SK-N-SH (cell line): ENCODE measurements at regions not wholly inside any gene's neighbourhood (a gene's known extent, or its start where the extent isn't known, plus 50 kb on each side); places are given as distances from the start of the nearest gene placed in this dataset.

Experiments
- CHD2 ChIP-seq: fragments of 150-350 bp; IDR thresholded peaks from 2 replicates; pipeline ENCODE4 v1.6.1; 2018; ENCODE audit warnings: low read length; ENCODE audit not compliant: partially characterized antibody
- CTCF ChIP-seq: fragments of 200-600 bp; sonication (generic); IDR thresholded peaks from 2 replicates; pipeline ENCODE4 v1.6.1; 2017; ENCODE audit warnings: antibody characterized with exemption, mild to moderate bottlenecking, moderate library complexity
- EP300 ChIP-seq, 2 experiments: IDR thresholded peaks; 2 replicates each; pipeline versions ENCODE4 v1.4.0 to v1.6.1; 2012; ENCODE audit warnings: borderline replicate concordance in 1 of 2, low read depth in 1 of 2, low read length in 1 of 2
- FOXJ3 ChIP-seq: sonication (generic); formaldehyde crosslinking; IDR thresholded peaks from 2 replicates; pipeline ENCODE4 v1.5.1; 2020; ENCODE audit warnings: mild to moderate bottlenecking, missing genetic modification reagents
- JUND ChIP-seq: IDR thresholded peaks from 2 replicates; pipeline ENCODE4 v1.4.0; 2012
- NFIC ChIP-seq: IDR thresholded peaks from 2 replicates; pipeline ENCODE4 v1.4.0; 2012; ENCODE audit warnings: borderline replicate concordance
- RXRA ChIP-seq: IDR thresholded peaks from 2 replicates; pipeline ENCODE4 v1.4.0; 2012; ENCODE audit warnings: low read depth, mild to moderate bottlenecking, borderline replicate concordance
- SIN3A ChIP-seq: IDR thresholded peaks from 2 replicates; pipeline ENCODE4 v1.6.1; 2012; ENCODE audit warnings: low read depth, mild to moderate bottlenecking, low read length, moderate library complexity, borderline replicate concordance
- TAF1 ChIP-seq: IDR thresholded peaks from 2 replicates; pipeline ENCODE4 v1.6.1; 2012; ENCODE audit warnings: low read depth, mild to moderate bottlenecking, low read length, moderate library complexity, borderline replicate concordance
- TCF12 ChIP-seq: IDR thresholded peaks from 2 replicates; pipeline ENCODE4 v1.4.0; 2012
- TF ChIP-seq, protein P1 (sequence below): fragments of 150-350 bp; IDR thresholded peaks from 2 replicates; pipeline ENCODE4 v1.6.1; 2017; ENCODE audit warnings: antibody characterized with exemption, low read length, low read depth, borderline replicate concordance
- TF ChIP-seq, protein P2 (sequence below): IDR thresholded peaks from 2 replicates; pipeline ENCODE4 v1.6.1; 2012; ENCODE audit warnings: mild to moderate bottlenecking, low read depth, low read length, moderate library complexity
- TF ChIP-seq, protein P3 (sequence below): IDR thresholded peaks from 2 replicates; pipeline ENCODE4 v1.4.0; 2012; ENCODE audit warnings: low read depth

- TF ChIP-seq NFIC (no peak), CTCF (no peak), JUND (no peak), TAF1 (no peak), CHD2 (no peak), SIN3A (no peak), FOXJ3 (CRISPR knock-in tag) (no peak), RXRA (no peak), TCF12 (no peak), EP300 (IDR thresholded peaks at IDR 0.05; ENCODE audit: borderline replicate concordance in 1 of 2, low read depth in 1 of 2, low read length in 1 of 2) (no peak)
- TF ChIP-seq, protein P1, sequence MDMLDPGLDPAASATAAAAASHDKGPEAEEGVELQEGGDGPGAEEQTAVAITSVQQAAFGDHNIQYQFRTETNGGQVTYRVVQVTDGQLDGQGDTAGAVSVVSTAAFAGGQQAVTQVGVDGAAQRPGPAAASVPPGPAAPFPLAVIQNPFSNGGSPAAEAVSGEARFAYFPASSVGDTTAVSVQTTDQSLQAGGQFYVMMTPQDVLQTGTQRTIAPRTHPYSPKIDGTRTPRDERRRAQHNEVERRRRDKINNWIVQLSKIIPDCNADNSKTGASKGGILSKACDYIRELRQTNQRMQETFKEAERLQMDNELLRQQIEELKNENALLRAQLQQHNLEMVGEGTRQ = no peak
- TF ChIP-seq, protein P2, sequence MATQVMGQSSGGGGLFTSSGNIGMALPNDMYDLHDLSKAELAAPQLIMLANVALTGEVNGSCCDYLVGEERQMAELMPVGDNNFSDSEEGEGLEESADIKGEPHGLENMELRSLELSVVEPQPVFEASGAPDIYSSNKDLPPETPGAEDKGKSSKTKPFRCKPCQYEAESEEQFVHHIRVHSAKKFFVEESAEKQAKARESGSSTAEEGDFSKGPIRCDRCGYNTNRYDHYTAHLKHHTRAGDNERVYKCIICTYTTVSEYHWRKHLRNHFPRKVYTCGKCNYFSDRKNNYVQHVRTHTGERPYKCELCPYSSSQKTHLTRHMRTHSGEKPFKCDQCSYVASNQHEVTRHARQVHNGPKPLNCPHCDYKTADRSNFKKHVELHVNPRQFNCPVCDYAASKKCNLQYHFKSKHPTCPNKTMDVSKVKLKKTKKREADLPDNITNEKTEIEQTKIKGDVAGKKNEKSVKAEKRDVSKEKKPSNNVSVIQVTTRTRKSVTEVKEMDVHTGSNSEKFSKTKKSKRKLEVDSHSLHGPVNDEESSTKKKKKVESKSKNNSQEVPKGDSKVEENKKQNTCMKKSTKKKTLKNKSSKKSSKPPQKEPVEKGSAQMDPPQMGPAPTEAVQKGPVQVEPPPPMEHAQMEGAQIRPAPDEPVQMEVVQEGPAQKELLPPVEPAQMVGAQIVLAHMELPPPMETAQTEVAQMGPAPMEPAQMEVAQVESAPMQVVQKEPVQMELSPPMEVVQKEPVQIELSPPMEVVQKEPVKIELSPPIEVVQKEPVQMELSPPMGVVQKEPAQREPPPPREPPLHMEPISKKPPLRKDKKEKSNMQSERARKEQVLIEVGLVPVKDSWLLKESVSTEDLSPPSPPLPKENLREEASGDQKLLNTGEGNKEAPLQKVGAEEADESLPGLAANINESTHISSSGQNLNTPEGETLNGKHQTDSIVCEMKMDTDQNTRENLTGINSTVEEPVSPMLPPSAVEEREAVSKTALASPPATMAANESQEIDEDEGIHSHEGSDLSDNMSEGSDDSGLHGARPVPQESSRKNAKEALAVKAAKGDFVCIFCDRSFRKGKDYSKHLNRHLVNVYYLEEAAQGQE = no peak
- TF ChIP-seq, protein P3, sequence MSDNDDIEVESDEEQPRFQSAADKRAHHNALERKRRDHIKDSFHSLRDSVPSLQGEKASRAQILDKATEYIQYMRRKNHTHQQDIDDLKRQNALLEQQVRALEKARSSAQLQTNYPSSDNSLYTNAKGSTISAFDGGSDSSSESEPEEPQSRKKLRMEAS = no peak
These were observed 1337.8 kb downstream of the BRD1 start for GRCh38 chr22:48489551-48490499.
